Mucosa of descending colon (tissue), 3 donors: ENCODE measurements at regions not wholly inside any gene's neighbourhood (a gene's known extent, or its start where the extent isn't known, plus 50 kb on each side); places are given as distances from the start of the nearest gene placed in this dataset.

Experiments used
- ATAC-seq: fragments of 200-7000 bp; cut with Tn5 transposase; one replicate; pipeline ENCODE4 v1.9.1; 2020; ENCODE audit warnings: mild to moderate bottlenecking, moderate library complexity
- DNase-seq, 3 donors: peaks; one replicate each; pipeline ENCODE4 v3.0.0-alpha.2; 2020
- H3K36me3 ChIP-seq: fragments of 200-600 bp; one replicate; pipeline ENCODE4 v1.8.0; 2021; ENCODE audit warnings: low read depth, mild to moderate bottlenecking
- H3K4me1 ChIP-seq: fragments of 200-600 bp; one replicate; pipeline ENCODE4 v1.8.0; 2021; ENCODE audit warnings: low read depth, mild to moderate bottlenecking
- H3K4me3 ChIP-seq: fragments of 200-600 bp; one replicate; pipeline ENCODE4 v1.8.0; 2021; ENCODE audit warnings: mild to moderate bottlenecking
- H3K9me3 ChIP-seq: fragments of 200-600 bp; one replicate; pipeline ENCODE4 v1.8.0; 2021; ENCODE audit warnings: mild to moderate bottlenecking
- intact Hi-C, 2 donors: fragments of 100-400 bp; cut with DNase I in 1 of 2; cut with micrococcal nuclease in 1 of 2; formaldehyde crosslinking; loops; one replicate each; pipeline versions ENCODE4 v1.11.0 to v1.11.1; 2022; cut with DNase I, micrococcal nuclease
- TF ChIP-seq, protein P1 (sequence below): fragments of 200-600 bp; IDR thresholded peaks from one replicate; pipeline ENCODE4 v1.8.0; 2022; ENCODE audit warnings: antibody characterized with exemption, mild to moderate bottlenecking
- donor health status: DM: no; HTN: no; CAD: no; lungs with moderate emphysema.
- donor health status: DM: no; HTN: no; CAD: no.
- donor health status: DM: no; HTN: yes; CAD: no.

DNA sequence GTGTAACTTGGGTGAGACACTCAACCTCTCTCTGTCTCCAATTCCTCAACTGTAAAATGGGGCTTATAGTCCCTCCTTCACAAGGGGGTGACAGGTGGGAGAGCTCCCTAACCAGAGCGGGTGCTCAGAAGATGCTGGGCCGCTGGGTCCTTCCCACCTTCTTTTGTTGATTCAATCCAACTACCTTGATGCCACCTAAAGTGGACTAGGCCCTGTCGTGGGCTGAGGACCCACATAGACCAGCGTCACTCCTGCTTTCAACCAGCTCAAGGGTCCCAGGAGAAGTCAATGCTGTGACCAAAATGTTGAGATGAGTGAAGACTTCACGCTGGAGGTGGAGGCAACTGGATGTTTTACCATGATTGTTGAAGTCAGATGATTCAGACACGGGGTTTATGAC is 72.7 kb upstream of the WNT11 start:
- intact Hi-C loops, result no loop called here
- Histone ChIP-seq H3K4me3 (no peak overlapping the region), H3K36me3 (no peaks in the 10 kb centered on the region), H3K4me1 (no peaks in the 10 kb centered on the region), H3K9me3 (no peaks in the 10 kb centered on the region)
- TF ChIP-seq, protein P1, sequence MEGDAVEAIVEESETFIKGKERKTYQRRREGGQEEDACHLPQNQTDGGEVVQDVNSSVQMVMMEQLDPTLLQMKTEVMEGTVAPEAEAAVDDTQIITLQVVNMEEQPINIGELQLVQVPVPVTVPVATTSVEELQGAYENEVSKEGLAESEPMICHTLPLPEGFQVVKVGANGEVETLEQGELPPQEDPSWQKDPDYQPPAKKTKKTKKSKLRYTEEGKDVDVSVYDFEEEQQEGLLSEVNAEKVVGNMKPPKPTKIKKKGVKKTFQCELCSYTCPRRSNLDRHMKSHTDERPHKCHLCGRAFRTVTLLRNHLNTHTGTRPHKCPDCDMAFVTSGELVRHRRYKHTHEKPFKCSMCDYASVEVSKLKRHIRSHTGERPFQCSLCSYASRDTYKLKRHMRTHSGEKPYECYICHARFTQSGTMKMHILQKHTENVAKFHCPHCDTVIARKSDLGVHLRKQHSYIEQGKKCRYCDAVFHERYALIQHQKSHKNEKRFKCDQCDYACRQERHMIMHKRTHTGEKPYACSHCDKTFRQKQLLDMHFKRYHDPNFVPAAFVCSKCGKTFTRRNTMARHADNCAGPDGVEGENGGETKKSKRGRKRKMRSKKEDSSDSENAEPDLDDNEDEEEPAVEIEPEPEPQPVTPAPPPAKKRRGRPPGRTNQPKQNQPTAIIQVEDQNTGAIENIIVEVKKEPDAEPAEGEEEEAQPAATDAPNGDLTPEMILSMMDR, result no peak
- ATAC-seq (no peak), DNase-seq (no peak)

DNA sequence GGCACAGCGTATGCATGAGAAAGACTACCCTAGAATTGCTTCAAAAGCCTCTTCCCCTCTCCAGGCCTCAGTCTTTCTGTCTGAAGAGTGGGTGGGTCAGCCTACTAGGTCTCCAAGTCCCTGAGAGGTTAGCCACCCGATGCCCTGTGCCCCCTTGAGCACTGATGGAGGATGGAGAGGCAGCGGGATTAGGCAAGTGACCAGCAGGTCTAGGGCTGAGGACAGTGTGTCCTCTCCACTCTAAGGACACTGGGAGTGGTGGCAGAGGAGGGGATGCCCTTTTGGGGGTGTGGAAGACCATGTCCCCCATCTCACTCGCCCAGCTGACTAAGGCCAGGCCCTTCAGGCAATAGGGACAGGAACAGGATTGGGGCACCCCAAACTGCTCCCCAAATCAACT is 72.2 kb upstream of the WNT11 start:
- Histone ChIP-seq H3K4me1 (no peaks in the 10 kb centered on the region), H3K9me3 (no peaks in the 10 kb centered on the region), H3K36me3 (no peaks in the 10 kb centered on the region), H3K4me3 (no peak overlapping the region)
- TF ChIP-seq, protein P1, result no peak
- DNase-seq (no peak), ATAC-seq (no peak)
- intact Hi-C loops, result no loop called here

DNA sequence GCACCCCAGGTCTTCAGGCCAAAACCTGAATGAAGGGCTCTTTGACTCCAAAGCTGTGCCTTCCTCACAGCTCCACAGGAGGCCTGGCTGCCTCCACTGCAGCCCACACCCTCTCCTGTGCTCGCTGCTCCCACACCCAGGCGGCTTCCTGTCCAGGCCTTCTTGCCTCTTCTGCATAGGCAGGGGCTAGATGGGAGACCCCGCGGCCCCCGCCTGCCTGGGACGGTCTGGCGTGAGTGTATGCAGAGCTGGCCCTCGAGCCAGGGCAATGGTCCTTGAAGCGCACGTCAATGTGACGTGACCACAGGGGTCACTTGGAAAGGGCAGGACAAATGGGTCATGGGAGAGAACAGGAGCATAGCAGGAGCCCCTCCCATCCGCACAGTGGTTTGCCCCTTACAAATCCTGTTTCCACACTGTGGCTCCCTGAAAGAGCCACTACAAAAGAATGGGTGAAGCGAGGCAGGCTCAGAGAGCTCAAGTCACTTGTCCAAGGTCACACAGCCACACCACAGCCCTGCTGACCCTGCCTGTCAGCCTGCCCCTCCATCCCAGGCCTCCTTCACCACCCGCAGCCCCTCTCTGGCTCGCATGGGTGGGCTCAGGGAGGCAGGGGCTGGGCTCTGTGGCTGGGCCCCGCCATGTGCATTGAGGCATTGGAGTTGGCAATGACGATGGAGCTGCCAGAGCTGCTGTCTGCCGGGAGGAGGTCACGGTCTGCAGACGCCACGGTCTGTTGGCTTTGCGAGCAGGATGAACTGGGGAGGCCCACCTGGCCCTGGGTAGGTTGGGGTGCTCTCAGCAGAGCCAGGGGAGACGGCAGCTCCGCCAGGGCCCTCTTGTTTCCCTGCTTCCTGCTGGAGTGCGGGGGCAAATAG is 71.2 kb upstream of the WNT11 start:
- no peak overlapping the region for H3K4me3 ChIP-seq
- TF ChIP-seq, protein P1, result no peak
- H3K9me3 ChIP-seq, result no peaks in the 10 kb centered on the region
- no peaks in the 10 kb centered on the region for H3K4me1 ChIP-seq
- ATAC-seq (no peak), DNase-seq (no peak)
- intact Hi-C loops, result no loop called here
- no peaks in the 10 kb centered on the region for H3K36me3 ChIP-seq

DNA sequence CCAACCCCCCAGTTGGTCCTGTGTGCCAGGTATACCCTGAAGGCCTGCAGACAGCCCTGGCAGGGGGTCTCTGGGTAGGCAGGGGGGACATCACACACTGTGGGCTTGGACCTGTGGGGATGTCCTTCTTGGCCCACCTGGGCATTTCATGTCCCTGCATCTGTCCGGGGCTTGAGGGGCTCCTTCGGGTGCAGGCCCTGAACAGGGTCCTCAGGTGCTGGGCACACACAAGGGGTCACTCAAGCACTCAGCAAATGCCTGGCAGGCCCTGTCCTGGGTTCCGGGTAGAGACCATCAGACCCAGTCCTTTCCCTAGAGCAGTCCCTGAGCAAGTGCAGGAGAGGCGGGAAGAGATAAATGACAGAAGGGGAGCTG is 70.5 kb upstream of the WNT11 start:
- H3K4me1 ChIP-seq, result no peaks in the 10 kb centered on the region
- TF ChIP-seq, protein P1, result no peak
- intact Hi-C loops, result no loop called here
- no peak for ATAC-seq
- DNase-seq, result no peak
- H3K9me3 ChIP-seq, result no peaks in the 10 kb centered on the region
- H3K36me3 ChIP-seq, result no peaks in the 10 kb centered on the region
- no peak overlapping the region for H3K4me3 ChIP-seq

DNA sequence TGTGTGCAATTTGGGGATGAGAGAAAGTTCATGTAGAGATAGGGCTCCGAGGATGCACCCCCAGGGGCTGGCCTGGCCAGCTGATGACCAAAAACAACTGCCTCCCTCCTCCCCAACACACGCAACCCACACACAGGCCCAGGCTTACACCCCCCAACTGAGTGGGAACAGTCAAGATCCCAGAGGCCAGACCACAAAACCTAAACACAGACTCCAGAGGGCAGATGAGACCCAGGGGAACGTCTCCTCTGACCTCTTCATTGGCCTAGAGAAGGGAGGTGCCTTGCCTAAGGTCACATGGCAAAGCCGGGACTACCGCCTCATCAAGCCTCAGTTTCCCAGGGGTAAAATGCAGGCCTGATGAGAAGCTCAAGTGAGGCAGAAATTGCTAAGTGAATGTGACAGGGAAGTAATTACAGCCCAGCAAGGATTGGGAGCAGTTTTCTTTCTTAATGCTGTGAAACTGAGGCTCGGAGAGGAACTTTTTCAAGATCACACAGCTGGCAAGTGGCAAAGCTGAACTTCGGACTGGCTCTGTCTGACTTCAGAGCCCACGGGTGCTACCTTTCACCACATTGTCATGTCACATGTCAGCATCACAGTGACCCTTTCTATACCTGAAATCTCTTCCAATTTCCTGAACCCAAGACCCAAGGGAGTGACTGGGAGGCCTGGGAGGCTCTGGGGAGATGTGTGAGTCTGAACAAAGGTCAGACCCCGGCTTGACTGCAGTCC is 69.9 kb upstream of the WNT11 start:
- Histone ChIP-seq H3K4me1 (no peaks in the 10 kb centered on the region), H3K9me3 (no peaks in the 10 kb centered on the region), H3K4me3 (no peak overlapping the region), H3K36me3 (no peaks in the 10 kb centered on the region)
- intact Hi-C loops, result no loop called here
- DNase-seq, result no peak
- ATAC-seq, result no peak
- TF ChIP-seq, protein P1, result no peak
